Smooth muscle cell (in vitro differentiated cells): ENCODE measurements at regions not wholly inside any gene's neighbourhood (a gene's known extent, or its start where the extent isn't known, plus 50 kb on each side); places are given as distances from the start of the nearest gene placed in this dataset.
A peak's percentile ranks its signal among the peaks of the same experiment; 100 is the strongest.

ENCODE experiments used
- DNase-seq: peaks from one replicate; lab custom pipeline; 2025; ENCODE audit not compliant: unreplicated experiment; lab: John Stamatoyannopoulos, UW
- H2AFZ ChIP-seq: fragments of 200-600 bp; sonication (generic); 2 replicates; pipeline ENCODE4 v1.6.0; 2016; ENCODE audit warnings: antibody characterized with exemption, low read depth, mild to moderate bottlenecking
- H3F3A ChIP-seq: fragments of 200-600 bp; sonication (generic); 2 replicates; pipeline ENCODE4 v1.6.0; 2017; ENCODE audit warnings: antibody characterized with exemption, low read depth
- H3K27ac ChIP-seq: fragments of 200-600 bp; sonication (generic); 2 replicates; pipeline ENCODE4 v1.5.1; 2016; ENCODE audit warnings: low read depth, mild to moderate bottlenecking
- H3K27me3 ChIP-seq: fragments of 200-600 bp; sonication (generic); 2 replicates; pipeline ENCODE4 v1.6.1; 2016; ENCODE audit warnings: low read depth, mild to moderate bottlenecking
- H3K36me3 ChIP-seq: fragments of 200-600 bp; sonication (generic); 2 replicates; pipeline ENCODE4 v1.5.1; 2016; ENCODE audit warnings: low read depth
- H3K4me1 ChIP-seq: fragments of 200-600 bp; sonication (generic); 2 replicates; pipeline ENCODE4 v1.5.1; 2016; ENCODE audit warnings: low read depth
- H3K4me2 ChIP-seq: fragments of 200-600 bp; sonication (generic); 2 replicates; pipeline ENCODE4 v1.6.0; 2016; ENCODE audit warnings: mild to moderate bottlenecking
- H3K4me3 ChIP-seq: fragments of 200-600 bp; sonication (generic); 2 replicates; pipeline ENCODE4 v1.5.1; 2016; ENCODE audit warnings: mild to moderate bottlenecking
- H3K79me2 ChIP-seq: fragments of 200-600 bp; sonication (generic); 2 replicates; pipeline ENCODE4 v1.6.0; 2016; ENCODE audit warnings: low read depth, mild to moderate bottlenecking
- H3K9ac ChIP-seq: fragments of 200-600 bp; sonication (generic); 2 replicates; pipeline ENCODE4 v1.6.0; 2016; ENCODE audit warnings: low read depth
- H3K9me3 ChIP-seq: fragments of 200-600 bp; sonication (generic); replicated peaks from 2 replicates; pipeline ENCODE4 v1.5.1; 2016; ENCODE audit warnings: low read depth
- H4K20me1 ChIP-seq: fragments of 200-600 bp; sonication (generic); 2 replicates; pipeline ENCODE4 v1.6.0; 2016; ENCODE audit warnings: low read depth
- CTCF ChIP-seq: fragments of 200-600 bp; sonication (generic); IDR thresholded peaks from 2 replicates; pipeline ENCODE4 v1.5.1; 2017; ENCODE audit warnings: borderline replicate concordance, mild to moderate bottlenecking, antibody characterized with exemption; ENCODE audit not compliant: insufficient read depth, poor library complexity, severe bottlenecking
- WGBS: methylation state at CpG from one replicate; pipeline ENCODE4 v1.1.7; 2016; ENCODE audit warnings: low lambda C conversion rate; 5-methylcytosine and 5-hydroxymethylcytosine counted together

- Histone ChIP-seq H4K20me1 (no peaks in the 10 kb centered on the region), H3K4me1 (no peaks in the 10 kb centered on the region), H3F3A (no peaks in the 10 kb centered on the region), H3K4me2 (no peak overlapping the region), H3K79me2 (no peaks in the 10 kb centered on the region), H2AFZ (peak overlapping the region; percentile 25), H3K36me3 (no peaks in the 10 kb centered on the region), H3K4me3 (no peak overlapping the region), H3K27ac (no peak overlapping the region), H3K9me3 (no peaks in the 10 kb centered on the region), H3K9ac (no peak overlapping the region), H3K27me3 (no peaks in the 10 kb centered on the region)
- WGBS = 85% methylated on average over 6 of the region's 6 CpGs
- TF ChIP-seq CTCF = no peak
- no peak for DNase-seq
Measured at GRCh38 chr5:38188591-38188990, 69.8 kb upstream of the EGFLAM start.

- H3F3A ChIP-seq = no peaks in the 10 kb centered on the region
- no peaks in the 10 kb centered on the region for H4K20me1 ChIP-seq
- no peaks in the 10 kb centered on the region for H3K36me3 ChIP-seq
- no peak overlapping the region for H3K4me2 ChIP-seq
- H3K79me2 ChIP-seq = no peaks in the 10 kb centered on the region
- no peak overlapping the region for H3K27ac ChIP-seq
- no peak for DNase-seq
- no peak overlapping the region for H2AFZ ChIP-seq
- WGBS = 95% methylated on average over 3 of the region's 3 CpGs
- no peak for TF ChIP-seq CTCF
- H3K27me3 ChIP-seq = no peaks in the 10 kb centered on the region
- H3K9ac ChIP-seq = no peak overlapping the region
- no peak overlapping the region for H3K4me3 ChIP-seq
- H3K4me1 ChIP-seq = no peaks in the 10 kb centered on the region
- no peaks in the 10 kb centered on the region for H3K9me3 ChIP-seq
Measured at GRCh38 chr5:38187532-38187931, 70.8 kb upstream of the EGFLAM start.

GRCh38 chr5:38184627-38185026 lies 73.7 kb upstream of the EGFLAM start:
- Histone ChIP-seq H3K4me1 (no peaks in the 10 kb centered on the region), H3K4me2 (no peak overlapping the region), H3K27me3 (no peaks in the 10 kb centered on the region), H3K9ac (no peak overlapping the region), H3K4me3 (no peak overlapping the region), H3K79me2 (no peaks in the 10 kb centered on the region), H3K36me3 (no peaks in the 10 kb centered on the region), H4K20me1 (no peaks in the 10 kb centered on the region), H3K9me3 (no peaks in the 10 kb centered on the region), H3F3A (no peaks in the 10 kb centered on the region), H3K27ac (no peak overlapping the region), H2AFZ (no peak overlapping the region)
- TF ChIP-seq CTCF = no peak
- WGBS = 38% methylated on average over 3 of the region's 3 CpGs
- no peak for DNase-seq

- Histone ChIP-seq H2AFZ (no peak overlapping the region), H3K4me2 (no peak overlapping the region), H3K36me3 (no peaks in the 10 kb centered on the region), H3K79me2 (no peaks in the 10 kb centered on the region), H3K9me3 (no peaks in the 10 kb centered on the region), H3K4me1 (no peaks in the 10 kb centered on the region), H3F3A (no peaks in the 10 kb centered on the region), H4K20me1 (no peaks in the 10 kb centered on the region), H3K27me3 (no peaks in the 10 kb centered on the region), H3K27ac (no peak overlapping the region), H3K4me3 (no peak overlapping the region), H3K9ac (no peak overlapping the region)
- no peak for DNase-seq
- TF ChIP-seq CTCF = no peak
- WGBS = 93% methylated on average over 7 of the region's 7 CpGs
Measured at GRCh38 chr5:38182991-38183390, 75.4 kb upstream of the EGFLAM start.
